ENCODE measurements at regions not wholly inside any gene's neighbourhood (a gene's known extent, or its start where the extent isn't known, plus 50 kb on each side); places are given as distances from the start of the nearest gene placed in this dataset.

- Histone ChIP-seq H3K27me3 (replicated peaks) (no peaks in the 10 kb centered on the region), H3K27ac (no peak overlapping the region), H3K36me3 (replicated peaks) (no peaks in the 10 kb centered on the region), H3K4me3 (ENCODE audit: low read depth, low read length) (no peak overlapping the region)
- in situ Hi-C loops (cut with HindIII; ENCODE audit: low pct_ligation_motif_present, low sequenced_read_pairs), result no loop called here
- DNase-seq, result no peak
- TF ChIP-seq, protein P1, sequence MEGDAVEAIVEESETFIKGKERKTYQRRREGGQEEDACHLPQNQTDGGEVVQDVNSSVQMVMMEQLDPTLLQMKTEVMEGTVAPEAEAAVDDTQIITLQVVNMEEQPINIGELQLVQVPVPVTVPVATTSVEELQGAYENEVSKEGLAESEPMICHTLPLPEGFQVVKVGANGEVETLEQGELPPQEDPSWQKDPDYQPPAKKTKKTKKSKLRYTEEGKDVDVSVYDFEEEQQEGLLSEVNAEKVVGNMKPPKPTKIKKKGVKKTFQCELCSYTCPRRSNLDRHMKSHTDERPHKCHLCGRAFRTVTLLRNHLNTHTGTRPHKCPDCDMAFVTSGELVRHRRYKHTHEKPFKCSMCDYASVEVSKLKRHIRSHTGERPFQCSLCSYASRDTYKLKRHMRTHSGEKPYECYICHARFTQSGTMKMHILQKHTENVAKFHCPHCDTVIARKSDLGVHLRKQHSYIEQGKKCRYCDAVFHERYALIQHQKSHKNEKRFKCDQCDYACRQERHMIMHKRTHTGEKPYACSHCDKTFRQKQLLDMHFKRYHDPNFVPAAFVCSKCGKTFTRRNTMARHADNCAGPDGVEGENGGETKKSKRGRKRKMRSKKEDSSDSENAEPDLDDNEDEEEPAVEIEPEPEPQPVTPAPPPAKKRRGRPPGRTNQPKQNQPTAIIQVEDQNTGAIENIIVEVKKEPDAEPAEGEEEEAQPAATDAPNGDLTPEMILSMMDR (IDR thresholded peaks at IDR 0.05; ENCODE audit: low read depth, low read length, missing control alignments), result no peak
Observed at GRCh38 chr3:5045961-5046360, 66.7 kb downstream of the BHLHE40 start.

GRCh38 chr3:5047764-5048419, 68.7 kb downstream of the BHLHE40 start:
- H3K27ac ChIP-seq, result no peak overlapping the region
- TF ChIP-seq, protein P1 (IDR thresholded peaks at IDR 0.05; ENCODE audit: low read depth, low read length, missing control alignments), result no peak
- no peaks in the 10 kb centered on the region for H3K36me3 ChIP-seq (replicated peaks)
- no peaks in the 10 kb centered on the region for H3K27me3 ChIP-seq (replicated peaks)
- in situ Hi-C loops (cut with HindIII; ENCODE audit: low pct_ligation_motif_present, low sequenced_read_pairs), result no loop called here
- H3K4me3 ChIP-seq (ENCODE audit: low read depth, low read length), result no peak overlapping the region
- no peak for DNase-seq

- Histone ChIP-seq H3K27me3 (replicated peaks) (no peaks in the 10 kb centered on the region), H3K4me3 (ENCODE audit: low read depth, low read length) (no peak overlapping the region), H3K27ac (no peak overlapping the region), H3K36me3 (replicated peaks) (no peaks in the 10 kb centered on the region)
- in situ Hi-C loops (cut with HindIII; ENCODE audit: low pct_ligation_motif_present, low sequenced_read_pairs), result no loop called here
- TF ChIP-seq, protein P1 (IDR thresholded peaks at IDR 0.05; ENCODE audit: low read depth, low read length, missing control alignments), result no peak
- DNase-seq, result no peak
Observed at GRCh38 chr3:5051772-5052171, 70.3 kb upstream of the ARL8B start.

DNA sequence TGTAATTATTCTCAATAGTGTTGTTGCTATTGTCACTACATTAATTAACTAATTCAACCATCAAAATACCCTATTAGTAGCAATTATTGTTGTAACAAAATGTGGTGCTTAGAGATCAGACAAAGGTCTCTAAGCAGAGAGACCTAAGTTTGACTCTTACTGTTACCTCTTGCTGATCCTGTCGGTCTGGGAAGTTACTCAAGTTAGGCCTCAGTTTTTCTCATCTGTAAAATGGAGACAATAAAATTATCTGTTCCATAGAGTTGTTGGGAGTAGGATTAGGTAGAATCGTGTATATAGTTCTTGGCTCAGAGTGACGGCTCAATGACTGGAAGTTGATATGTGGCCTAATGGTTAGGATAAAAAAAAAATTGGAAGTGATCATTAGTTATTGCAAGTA, 69.8 kb upstream of the ARL8B start:
- H3K4me3 ChIP-seq (ENCODE audit: low read depth, low read length), result no peak overlapping the region
- H3K27ac ChIP-seq, result peak overlapping the region; percentile 73
- no peak for DNase-seq
- in situ Hi-C loops (cut with HindIII; ENCODE audit: low pct_ligation_motif_present, low sequenced_read_pairs), result no loop called here
- TF ChIP-seq, protein P1 (IDR thresholded peaks at IDR 0.05; ENCODE audit: low read depth, low read length, missing control alignments), result no peak
- H3K36me3 ChIP-seq (replicated peaks), result no peaks in the 10 kb centered on the region
- no peaks in the 10 kb centered on the region for H3K27me3 ChIP-seq (replicated peaks)

GRCh38 chr3:5053021-5053831, 68.9 kb upstream of the ARL8B start:
- H3K27ac ChIP-seq, result peak overlapping the region; percentile 73
- H3K4me3 ChIP-seq (ENCODE audit: low read depth, low read length), result no peak overlapping the region
- in situ Hi-C loops (cut with HindIII; ENCODE audit: low pct_ligation_motif_present, low sequenced_read_pairs), result no loop called here
- H3K27me3 ChIP-seq (replicated peaks), result no peaks in the 10 kb centered on the region
- TF ChIP-seq, protein P1 (IDR thresholded peaks at IDR 0.05; ENCODE audit: low read depth, low read length, missing control alignments), result no peak
- peak; percentile 77 for DNase-seq
- H3K36me3 ChIP-seq (replicated peaks), result no peaks in the 10 kb centered on the region

Data from brain microvascular endothelial cell (primary cell).